T-cell (primary cell): ENCODE measurements at regions not wholly inside any gene's neighbourhood (a gene's known extent, or its start where the extent isn't known, plus 50 kb on each side); places are given as distances from the start of the nearest gene placed in this dataset.

Source experiments
- ATAC-seq, 4 experiments: fragments of 200-7000 bp in 3 of 4; fragments of 150-1000 bp in 1 of 4; cut with Tn5 transposase; replicated peaks in 1 of 4; 1 replicate in 3 of 4; 2 replicates in 1 of 4; pipeline ENCODE4 v1.10.0; 2021; ENCODE audit warnings: moderate library complexity in 3 of 4, mild to moderate bottlenecking in 2 of 4, moderate number of reproducible peaks in 1 of 4
- CTCF ChIA-PET, 2 donors: fragments of 300-600 bp; sonication (Branson Sonifier 250); formaldehyde crosslinking; loops; one replicate each; lab custom pipeline; 2022; ENCODE audit warnings: antibody characterized with exemption in 2 of 2; lab: Charles Lee
- POLR2A ChIA-PET, 2 donors: fragments of 300-600 bp; sonication (Branson Sonifier 250); formaldehyde crosslinking; loops; one replicate each; lab custom pipeline; 2022; ENCODE audit warnings: antibody characterized with exemption in 2 of 2; lab: Charles Lee
- DNase-seq, 35 experiments: peaks; one replicate each; pipeline versions ENCODE4 v3.0.0 to v3.0.0-alpha.2; 2013 to 2023
- H3K27ac ChIP-seq: one replicate; pipeline ENCODE4 v1.5.1; 2013; ENCODE audit warnings: low read length
- H3K27me3 ChIP-seq, 2 experiments: replicated peaks in 1 of 2; 1 replicate in 1 of 2; 2 replicates in 1 of 2; pipeline versions ENCODE4 v1.6.1 to v1.7.0; 2013; ENCODE audit warnings: low read length in 1 of 2, mixed read lengths in 1 of 2; ENCODE audit not compliant: control insufficient read depth in 2 of 2, insufficient read depth in 2 of 2; ENCODE audit errors: extremely low read depth in 1 of 2
- H3K36me3 ChIP-seq, 2 donors: 1 replicate in 1 of 2; 2 replicates in 1 of 2; pipeline versions ENCODE4 v1.6.1 to v1.7.0; 2013; ENCODE audit warnings: low read length in 1 of 2; ENCODE audit not compliant: control insufficient read depth in 2 of 2, insufficient read depth in 1 of 2; ENCODE audit errors: extremely low read depth in 1 of 2
- H3K4me1 ChIP-seq, 2 experiments: 1 replicate in 1 of 2; 2 replicates in 1 of 2; pipeline versions ENCODE4 v1.6.1 to v1.7.0; 2013; ENCODE audit warnings: low read length in 2 of 2, mixed read lengths in 1 of 2; ENCODE audit not compliant: insufficient read depth in 2 of 2, control insufficient read depth in 1 of 2; ENCODE audit errors: extremely low read depth in 1 of 2
- H3K4me3 ChIP-seq, 2 donors: 1 replicate in 1 of 2; 2 replicates in 1 of 2; pipeline versions ENCODE4 v1.5.1 to v1.7.0; 2013; ENCODE audit warnings: mild to moderate bottlenecking in 2 of 2, low read length in 1 of 2, moderate library complexity in 1 of 2; ENCODE audit not compliant: control insufficient read depth in 1 of 2; ENCODE audit errors: extremely low read depth in 1 of 2
- H3K9me3 ChIP-seq: 2 replicates; pipeline ENCODE4 v1.7.0; 2013
- H3K27ac Mint-ChIP-seq, 2 donors: one replicate each; pipeline ENCODE4 v1.8.0; 2020 to 2021; ENCODE audit warnings: mild to moderate bottlenecking in 2 of 2, mixed read lengths in 2 of 2
- H3K27me3 Mint-ChIP-seq, 2 donors: one replicate each; pipeline ENCODE4 v1.8.0; 2021 to 2022; ENCODE audit warnings: mixed read lengths in 2 of 2
- H3K36me3 Mint-ChIP-seq: one replicate; pipeline ENCODE4 v1.8.0; 2021; ENCODE audit warnings: mixed read lengths
- H3K4me1 Mint-ChIP-seq, 3 donors: one replicate each; pipeline ENCODE4 v1.8.0; 2020 to 2022; ENCODE audit warnings: mixed read lengths in 3 of 3, mild to moderate bottlenecking in 1 of 3
- H3K4me3 Mint-ChIP-seq, 3 donors: one replicate each; pipeline ENCODE4 v1.8.0; 2020 to 2022; ENCODE audit warnings: mild to moderate bottlenecking in 3 of 3, mixed read lengths in 3 of 3, moderate library complexity in 3 of 3
- H3K9me3 Mint-ChIP-seq, 3 donors: one replicate each; pipeline ENCODE4 v1.8.0; 2020 to 2022; ENCODE audit warnings: mixed read lengths in 3 of 3
- WGBS: methylation state at CpG from one replicate; pipeline ENCODE4 v1.1.5; 2013; ENCODE audit warnings: missing lambda C conversion rate; ENCODE audit not compliant: insufficient coverage; 5-methylcytosine and 5-hydroxymethylcytosine counted together

DNA sequence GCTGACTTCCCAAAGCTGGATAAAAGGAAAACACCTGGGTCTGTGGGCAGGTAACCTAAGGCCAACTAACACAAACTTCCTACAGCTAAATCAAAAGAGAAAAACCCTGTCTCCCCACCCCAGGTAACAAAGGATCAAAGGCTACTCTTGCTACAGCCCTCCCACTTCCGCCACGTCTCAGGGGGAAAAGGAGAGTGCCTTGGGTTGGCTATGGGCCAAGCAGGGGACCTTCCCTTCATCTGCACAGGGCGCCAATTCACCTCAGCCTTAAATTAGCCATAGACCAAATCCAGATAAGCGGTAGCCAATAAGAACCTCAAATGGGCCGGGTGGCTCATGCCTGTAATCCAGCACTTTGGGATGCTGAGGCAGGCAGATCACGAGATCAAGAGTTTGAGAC, 69.1 kb upstream of the LANCL2 start:
- Mint-ChIP-seq H3K9me3 (no peaks in the 10 kb centered on the region), H3K36me3 (no peaks in the 10 kb centered on the region), H3K27ac (no peak overlapping the region), H3K27me3 (peaks cover 13 to 21% of the 10 kb centered on the region in 2 donors), H3K4me3 (no peak overlapping the region), H3K4me1 (no peaks in the 10 kb centered on the region)
- Histone ChIP-seq H3K4me3 (no peak overlapping the region), H3K4me1 (no peaks in the 10 kb centered on the region), H3K36me3 (no peaks in the 10 kb centered on the region), H3K9me3 (no peaks in the 10 kb centered on the region), H3K27ac (no peak overlapping the region), H3K27me3 (peaks cover 0 to 17% of the 10 kb centered on the region in 2 experiments)
- CTCF ChIA-PET = interaction anchor here in 1 of 2 donors (0.7 kb wide), 1 partner anchor 23 kb away, joined by 6 read pairs; no protein-coding TSS in a partner anchor
- 100% methylated on average over 2 of the region's 6 CpGs for WGBS
- no peak for ATAC-seq
- DNase-seq = no peak
- POLR2A ChIA-PET = no interaction called here

DNA sequence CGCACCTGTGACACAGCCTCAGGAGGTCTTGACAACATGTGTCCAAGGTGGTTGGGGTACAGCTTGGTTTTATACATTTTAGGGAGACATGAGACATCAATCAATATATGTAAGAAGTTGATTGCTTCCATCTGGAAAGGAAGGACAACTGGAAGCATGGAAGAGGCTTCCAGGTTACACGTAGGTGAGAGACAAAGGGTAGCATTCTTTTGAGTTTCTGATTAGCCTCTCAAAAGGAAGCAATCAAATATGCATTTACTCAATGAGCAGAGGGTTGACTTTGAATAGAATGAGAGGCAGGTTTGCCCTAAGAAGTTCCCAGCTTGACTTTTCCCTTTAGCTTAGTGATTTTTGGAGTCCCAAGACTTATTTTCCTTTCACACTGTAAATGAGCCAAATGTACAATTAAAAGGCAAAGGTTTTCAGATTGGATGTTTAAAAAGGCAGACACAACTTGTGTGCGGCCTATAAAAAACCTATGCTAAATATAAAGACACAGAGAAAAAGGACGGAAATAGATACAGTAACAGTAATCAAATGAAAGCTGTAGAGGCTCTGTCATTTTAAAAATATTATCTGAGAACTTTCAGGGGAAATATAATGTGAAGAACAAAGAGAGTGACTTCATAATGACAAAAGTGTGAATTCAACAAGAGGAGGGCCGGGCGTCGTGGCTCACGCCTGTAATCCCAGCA, 65.7 kb upstream of the LANCL2 start:
- Histone ChIP-seq H3K4me3 (no peak overlapping the region), H3K36me3 (no peaks in the 10 kb centered on the region), H3K9me3 (no peaks in the 10 kb centered on the region), H3K27me3 (peaks cover 0 to 12% of the 10 kb centered on the region in 2 experiments), H3K4me1 (no peaks in the 10 kb centered on the region), H3K27ac (no peak overlapping the region)
- no peaks in the 10 kb centered on the region for H3K9me3 Mint-ChIP-seq
- ChIA-PET CTCF (interaction anchor here (1.0 to 1.3 kb wide), 2 partner anchors 9 to 153 kb away, joined by 3 read pairs; no protein-coding TSS in a partner anchor), POLR2A (interaction anchor here in 1 of 2 donors (0.5 to 0.7 kb wide), 2 partner anchors 9 to 275 kb away, joined by 3 read pairs; no protein-coding TSS in a partner anchor)
- H3K4me1 Mint-ChIP-seq = peaks cover 0 to 3% (median 0%) of the 10 kb centered on the region in 3 donors
- no peak overlapping the region for H3K4me3 Mint-ChIP-seq
- ATAC-seq = no peak
- no peak for DNase-seq
- H3K27ac Mint-ChIP-seq = no peak overlapping the region
- WGBS = 100% methylated on average over 2 of the region's 8 CpGs
- H3K36me3 Mint-ChIP-seq = no peaks in the 10 kb centered on the region
- peaks cover 4 to 21% of the 10 kb centered on the region in 2 donors for H3K27me3 Mint-ChIP-seq

DNA sequence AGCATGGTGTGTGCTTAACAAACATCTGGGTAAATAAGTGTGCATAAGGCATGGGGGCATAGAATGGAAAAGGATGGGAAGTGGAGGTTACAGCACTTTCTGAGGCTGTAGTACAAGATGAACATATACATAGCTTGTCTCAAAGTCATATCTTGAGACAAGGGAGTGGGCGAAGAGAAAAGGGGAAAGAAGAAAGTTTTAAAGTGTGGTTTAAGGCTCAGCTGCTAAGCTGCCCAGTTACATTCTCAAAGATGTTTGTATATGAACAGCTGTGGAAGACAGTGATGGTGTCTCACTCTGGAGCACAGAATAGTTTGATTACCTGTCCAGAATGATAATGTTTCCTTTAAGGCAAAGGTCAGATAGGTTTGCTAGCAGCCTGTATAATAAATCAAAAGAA, 61.9 kb upstream of the LANCL2 start:
- H3K9me3 Mint-ChIP-seq = no peaks in the 10 kb centered on the region
- POLR2A ChIA-PET = interaction anchor here in 1 of 2 donors (0.6 kb wide), 1 partner anchor 37 kb away, joined by 6 read pairs; no protein-coding TSS in a partner anchor
- peaks cover 0 to 15% of the 10 kb centered on the region in 2 experiments for H3K4me1 ChIP-seq
- DNase-seq (no peak), ATAC-seq (no peak)
- CTCF ChIA-PET = interaction anchor here in 1 of 2 donors (0.5 kb wide), 1 partner anchor 38 kb away, joined by 3 read pairs; no protein-coding TSS in a partner anchor
- no peaks in the 10 kb centered on the region for H3K36me3 Mint-ChIP-seq
- H3K4me1 Mint-ChIP-seq = peaks cover 0 to 6% (median 5%) of the 10 kb centered on the region in 3 donors
- WGBS = 90% methylated on average over 1 of the region's 1 CpG
- H3K9me3 ChIP-seq = no peaks in the 10 kb centered on the region
- H3K27me3 Mint-ChIP-seq = peaks cover 8 to 16% of the 10 kb centered on the region in 2 donors
- no peaks in the 10 kb centered on the region for H3K36me3 ChIP-seq
- no peak overlapping the region for H3K27ac ChIP-seq
- H3K4me3 ChIP-seq = no peak overlapping the region
- H3K4me3 Mint-ChIP-seq = no peak overlapping the region
- H3K27me3 ChIP-seq = peaks cover 0 to 3% of the 10 kb centered on the region in 2 experiments
- H3K27ac Mint-ChIP-seq = no peak overlapping the region

DNA sequence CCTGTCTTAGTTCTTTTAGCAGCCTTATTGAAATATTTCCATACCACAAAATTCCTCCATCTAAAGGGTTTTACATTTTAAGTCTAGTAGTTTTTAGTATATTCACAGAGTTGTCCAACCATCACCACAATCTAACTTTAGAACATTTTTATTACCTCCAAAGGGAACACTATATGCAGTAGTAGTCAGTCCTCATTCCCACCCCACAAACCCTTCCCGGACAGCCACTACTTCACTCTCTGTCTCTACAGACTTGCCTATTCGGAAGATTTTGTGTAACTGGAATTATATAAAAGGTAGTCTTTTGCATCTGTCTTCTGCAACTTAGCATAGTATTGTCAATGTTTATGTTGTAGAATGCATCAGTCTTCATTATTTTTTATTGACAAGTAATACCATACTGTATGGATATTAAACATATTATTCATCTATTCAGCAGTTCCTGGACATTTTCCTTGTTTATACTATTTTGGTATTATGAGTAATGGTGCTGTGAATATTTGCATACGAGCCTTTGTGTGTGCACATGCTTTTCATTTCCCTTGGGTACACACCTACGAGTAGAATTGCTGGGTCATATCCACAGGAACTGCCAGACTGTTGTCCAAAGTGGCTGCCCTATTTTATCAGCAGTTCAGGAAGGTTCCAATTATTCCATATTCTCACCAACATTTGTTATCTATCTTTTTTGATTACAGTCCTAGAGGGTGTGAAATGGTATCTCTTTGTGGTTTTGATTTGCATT, 60.9 kb upstream of the LANCL2 start:
- Mint-ChIP-seq H3K9me3 (no peaks in the 10 kb centered on the region), H3K27ac (no peak overlapping the region), H3K4me3 (no peak overlapping the region), H3K36me3 (no peaks in the 10 kb centered on the region), H3K27me3 (peaks cover 8 to 16% of the 10 kb centered on the region in 2 donors), H3K4me1 (peaks cover 6 to 14% (median 12%) of the 10 kb centered on the region in 3 donors)
- no peak for DNase-seq
- POLR2A ChIA-PET = no interaction called here
- no peaks in the 10 kb centered on the region for H3K36me3 ChIP-seq
- ATAC-seq = no peak
- H3K27me3 ChIP-seq = peaks cover 0 to 3% of the 10 kb centered on the region in 2 experiments
- H3K27ac ChIP-seq = no peak overlapping the region
- H3K9me3 ChIP-seq = no peaks in the 10 kb centered on the region
- peaks cover 0 to 25% of the 10 kb centered on the region in 2 experiments for H3K4me1 ChIP-seq
- CTCF ChIA-PET = no interaction called here
- WGBS = 60% methylated on average over 1 of the region's 4 CpGs
- H3K4me3 ChIP-seq = no peak overlapping the region

- Mint-ChIP-seq H3K27ac (no peak overlapping the region), H3K9me3 (no peaks in the 10 kb centered on the region), H3K27me3 (peaks cover 8 to 12% of the 10 kb centered on the region in 2 donors), H3K36me3 (no peaks in the 10 kb centered on the region), H3K4me3 (no peak overlapping the region), H3K4me1 (peaks cover 16 to 23% (median 16%) of the 10 kb centered on the region in 3 donors)
- no CpG with 5 or more reads among the region's 1 CpG for WGBS
- no peaks in the 10 kb centered on the region for H3K27me3 ChIP-seq
- no peak overlapping the region for H3K4me3 ChIP-seq
- POLR2A ChIA-PET = no interaction called here
- no peaks in the 10 kb centered on the region for H3K36me3 ChIP-seq
- peaks cover 0 to 34% of the 10 kb centered on the region in 2 experiments for H3K4me1 ChIP-seq
- CTCF ChIA-PET = no interaction called here
- no peaks in the 10 kb centered on the region for H3K9me3 ChIP-seq
- ATAC-seq (no peak), DNase-seq (no peak)
- no peak overlapping the region for H3K27ac ChIP-seq
These were observed 60.0 kb upstream of the LANCL2 start for GRCh38 chr7:55305135-55305534.

DNA sequence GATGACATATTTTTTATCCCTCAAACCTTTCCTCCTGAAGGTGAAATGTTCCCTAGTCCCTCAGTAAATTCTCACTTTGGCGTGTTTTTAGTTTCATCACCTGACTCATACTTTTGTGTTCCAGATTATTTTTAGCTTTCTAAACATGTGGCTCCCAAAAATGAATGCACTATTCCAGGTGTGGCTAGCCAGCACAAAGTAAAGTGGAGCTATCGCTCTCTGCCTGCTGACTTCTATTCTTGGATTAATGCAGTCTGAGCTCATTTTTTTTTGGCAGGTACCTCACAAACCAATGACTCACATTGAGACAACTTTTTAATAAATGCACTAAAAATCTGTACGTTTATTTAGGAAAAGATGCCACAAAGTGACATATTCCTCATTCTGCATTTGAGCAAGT, 58.8 kb upstream of the LANCL2 start:
- H3K4me3 ChIP-seq = no peak overlapping the region
- H3K27ac Mint-ChIP-seq = no peak overlapping the region
- H3K27me3 ChIP-seq = no peaks in the 10 kb centered on the region
- H3K27me3 Mint-ChIP-seq = peaks cover 5 to 11% of the 10 kb centered on the region in 2 donors
- no peaks in the 10 kb centered on the region for H3K36me3 Mint-ChIP-seq
- no peak overlapping the region for H3K27ac ChIP-seq
- peaks cover 16 to 29% (median 17%) of the 10 kb centered on the region in 3 donors for H3K4me1 Mint-ChIP-seq
- ChIA-PET CTCF (interaction anchor here (0.7 to 0.8 kb wide), 2 partner anchors 26 to 32 kb away, joined by 3 read pairs; no protein-coding TSS in a partner anchor), POLR2A (interaction anchor here in 1 of 2 donors (0.6 kb wide), 1 partner anchor 17 kb away, joined by 3 read pairs; no protein-coding TSS in a partner anchor)
- no peak for ATAC-seq
- H3K4me1 ChIP-seq = peaks cover 0 to 43% of the 10 kb centered on the region in 2 experiments
- H3K9me3 ChIP-seq = no peaks in the 10 kb centered on the region
- no peak for DNase-seq
- H3K36me3 ChIP-seq = no peaks in the 10 kb centered on the region
- no peaks in the 10 kb centered on the region for H3K9me3 Mint-ChIP-seq
- H3K4me3 Mint-ChIP-seq = no peak overlapping the region
- 81% methylated on average over 3 of the region's 3 CpGs for WGBS
